ENCODE measurements at regions not wholly inside any gene's neighbourhood (a gene's known extent, or its start where the extent isn't known, plus 50 kb on each side); places are given as distances from the start of the nearest gene placed in this dataset.

DNA sequence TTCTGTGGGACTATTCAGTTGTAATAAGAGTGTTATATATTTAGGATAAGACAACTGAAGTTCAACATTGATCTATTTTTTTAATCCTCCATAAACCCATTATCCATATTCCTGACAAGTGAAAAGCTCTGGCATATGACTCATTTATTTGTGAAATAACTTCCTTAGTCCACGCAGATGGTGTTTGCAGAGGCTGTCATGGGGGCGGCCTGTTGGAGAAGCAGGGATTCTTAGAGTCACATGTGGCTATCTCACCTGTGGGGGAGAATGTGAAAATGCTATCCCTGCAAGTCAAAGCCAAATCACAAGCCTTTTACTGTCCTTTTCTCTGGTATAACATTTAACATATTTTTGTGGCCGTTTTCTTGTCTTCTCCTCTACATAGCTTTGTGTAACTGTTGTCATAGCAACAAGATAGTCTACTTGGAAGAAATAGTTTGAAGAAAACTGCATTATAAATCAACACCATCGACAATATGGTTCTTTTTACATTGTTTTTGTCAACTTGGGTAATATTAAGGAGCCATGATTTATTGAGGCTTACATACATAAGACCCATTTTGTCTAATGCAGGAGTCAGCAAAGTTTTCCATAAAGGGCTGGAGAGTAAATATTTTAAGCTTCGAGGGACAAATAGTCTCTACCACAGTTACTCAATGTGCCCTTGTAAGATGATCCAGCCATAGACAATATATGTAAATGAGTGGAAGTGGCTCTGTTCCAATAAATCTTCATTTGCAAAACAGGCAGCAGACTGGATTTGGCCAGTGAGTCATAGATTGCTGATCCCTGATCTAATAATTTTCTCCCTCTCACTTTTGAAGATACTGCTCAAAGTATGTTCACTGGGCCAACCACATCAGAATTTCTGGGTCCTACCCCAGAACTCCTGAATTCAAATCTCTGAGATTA is 395.0 kb downstream of the DTHD1 start:
- DNase-seq, result no peak
- no peak for TF ChIP-seq POLR2A (IDR thresholded peaks at IDR 0.05; ENCODE audit: low read length)
- no peak for TF ChIP-seq GATA1 (IDR thresholded peaks at IDR 0.05; ENCODE audit: low read depth, low read length)

DNA sequence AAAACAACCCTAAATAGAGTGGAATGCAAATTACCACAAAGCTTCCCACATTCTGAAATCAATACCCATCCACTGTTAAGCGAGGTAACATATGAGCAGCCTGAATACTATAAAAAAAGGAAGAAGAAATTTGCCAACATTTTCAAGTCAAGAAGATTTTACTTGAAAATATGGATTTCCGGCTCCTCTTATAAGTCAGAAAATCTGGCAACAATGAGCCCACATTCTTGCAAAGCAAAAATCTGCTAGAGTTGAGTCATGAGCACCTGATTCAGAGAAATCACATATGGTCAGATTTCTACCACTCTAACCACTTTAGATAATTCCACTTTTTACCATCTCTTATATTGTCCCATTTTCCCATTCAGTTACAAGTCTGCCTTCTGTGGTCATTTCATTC is 395.7 kb downstream of the DTHD1 start:
- no peak for TF ChIP-seq GATA1 (IDR thresholded peaks at IDR 0.05; ENCODE audit: low read depth, low read length)
- TF ChIP-seq POLR2A (IDR thresholded peaks at IDR 0.05; ENCODE audit: low read length), result no peak
- DNase-seq, result no peak

DNA sequence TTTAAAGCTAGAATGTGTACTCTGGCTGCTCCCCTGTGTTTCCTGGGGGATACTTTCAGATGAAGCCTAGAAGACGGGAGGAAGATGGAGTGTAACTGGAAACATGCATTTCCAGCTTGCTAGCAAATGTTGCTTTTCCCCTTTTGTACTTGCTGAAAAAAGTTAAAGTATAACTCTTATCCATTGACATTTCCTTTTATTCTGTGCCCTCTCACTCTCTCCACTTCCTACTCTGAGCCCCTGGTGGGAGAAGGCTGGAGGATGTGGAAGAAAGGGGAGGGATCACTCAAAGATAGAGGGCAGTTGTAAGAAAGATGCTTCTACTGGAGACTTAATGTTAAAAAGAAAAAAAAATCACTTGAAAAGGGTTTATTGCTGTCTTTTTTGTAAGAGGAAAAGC is 396.5 kb downstream of the DTHD1 start:
- no peak for DNase-seq
- no peak for TF ChIP-seq POLR2A (IDR thresholded peaks at IDR 0.05; ENCODE audit: low read length)
- no peak for TF ChIP-seq GATA1 (IDR thresholded peaks at IDR 0.05; ENCODE audit: low read depth, low read length)

DNA sequence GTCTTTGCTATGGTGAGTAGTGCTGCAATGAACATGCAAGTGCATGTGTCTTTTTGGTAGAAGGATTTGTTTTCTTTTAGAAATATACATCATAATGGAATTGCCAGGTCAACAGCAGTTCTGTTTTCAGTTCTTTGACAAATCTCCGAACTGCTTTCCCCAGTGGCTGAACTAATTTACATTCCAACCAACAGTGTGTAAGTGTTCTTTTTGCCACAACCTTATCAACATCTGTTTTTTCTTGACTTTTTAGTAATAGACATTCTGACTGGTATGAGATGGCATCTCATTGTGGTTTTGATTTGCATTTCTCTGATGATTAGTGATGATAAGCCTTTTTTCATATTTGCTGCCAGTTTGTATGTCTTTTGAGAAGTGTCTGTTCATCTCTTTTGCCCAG is 406.3 kb downstream of the DTHD1 start:
- no peak for TF ChIP-seq GATA1 (IDR thresholded peaks at IDR 0.05; ENCODE audit: low read depth, low read length)
- no peak for TF ChIP-seq POLR2A (IDR thresholded peaks at IDR 0.05; ENCODE audit: low read length)
- no peak for DNase-seq

DNA sequence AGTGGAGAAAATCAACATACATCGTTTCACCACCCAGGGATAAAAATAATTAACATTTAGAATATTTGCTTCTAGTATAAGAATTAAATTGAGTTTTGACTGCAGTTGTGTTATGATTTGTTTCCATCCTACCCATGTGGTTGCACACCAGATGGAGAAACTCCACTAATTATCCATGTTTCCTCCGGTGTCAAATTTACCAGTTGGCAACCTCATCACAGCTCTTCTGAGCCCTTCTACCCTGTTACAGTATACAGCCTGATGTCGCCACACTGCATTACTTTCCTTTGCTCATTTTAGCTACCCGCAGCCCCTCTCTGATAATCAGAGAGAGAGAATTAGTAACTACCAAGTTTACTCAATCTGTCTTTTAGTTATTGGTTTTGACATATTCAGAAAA is 411.2 kb downstream of the DTHD1 start:
- no peak for DNase-seq
- TF ChIP-seq GATA1 (IDR thresholded peaks at IDR 0.05; ENCODE audit: low read depth, low read length) (no peak), POLR2A (IDR thresholded peaks at IDR 0.05; ENCODE audit: low read length) (no peak)

DNA sequence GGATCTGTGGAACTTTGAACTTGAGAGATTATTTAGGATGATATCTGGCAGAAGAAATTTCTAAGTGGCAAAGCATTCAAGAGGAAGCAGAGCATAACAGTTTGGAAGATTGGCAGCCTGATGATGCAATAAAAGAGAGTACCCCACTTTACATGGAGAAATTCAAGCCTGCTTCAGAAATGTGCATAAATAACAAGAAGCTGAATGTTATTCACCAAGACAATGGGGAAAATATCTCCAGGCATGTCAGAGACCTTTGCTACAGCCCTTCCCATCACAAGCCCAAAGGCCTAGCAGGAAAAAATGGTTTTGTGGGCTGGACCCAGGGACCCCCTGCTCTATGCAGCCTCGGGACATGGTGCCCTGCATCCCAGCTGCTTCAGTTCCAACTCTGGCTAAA is 420.8 kb downstream of the DTHD1 start:
- DNase-seq, result no peak
- TF ChIP-seq GATA1 (IDR thresholded peaks at IDR 0.05; ENCODE audit: low read depth, low read length) (no peak), POLR2A (IDR thresholded peaks at IDR 0.05; ENCODE audit: low read length) (no peak)

DNA sequence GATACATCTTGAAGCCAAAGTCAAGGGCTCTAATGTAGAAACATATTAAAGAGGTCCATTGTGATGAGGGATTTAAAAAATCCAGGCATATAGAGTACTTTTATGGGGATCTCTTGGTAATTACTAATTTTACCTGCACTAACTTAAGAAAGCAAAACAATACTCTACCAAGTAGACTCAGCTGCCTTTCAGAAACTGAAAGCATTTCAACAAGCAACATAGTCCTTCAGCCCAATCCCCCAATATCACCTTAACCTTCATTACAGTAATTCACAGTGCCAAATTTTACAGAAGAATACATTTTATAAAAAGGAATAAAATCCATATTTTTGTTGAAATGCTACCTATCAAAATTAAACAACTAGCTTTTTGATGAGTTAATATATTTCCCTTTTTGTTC is 422.9 kb downstream of the DTHD1 start:
- no peak for DNase-seq
- TF ChIP-seq POLR2A (IDR thresholded peaks at IDR 0.05; ENCODE audit: low read length), result no peak
- no peak for TF ChIP-seq GATA1 (IDR thresholded peaks at IDR 0.05; ENCODE audit: low read depth, low read length)

DNA sequence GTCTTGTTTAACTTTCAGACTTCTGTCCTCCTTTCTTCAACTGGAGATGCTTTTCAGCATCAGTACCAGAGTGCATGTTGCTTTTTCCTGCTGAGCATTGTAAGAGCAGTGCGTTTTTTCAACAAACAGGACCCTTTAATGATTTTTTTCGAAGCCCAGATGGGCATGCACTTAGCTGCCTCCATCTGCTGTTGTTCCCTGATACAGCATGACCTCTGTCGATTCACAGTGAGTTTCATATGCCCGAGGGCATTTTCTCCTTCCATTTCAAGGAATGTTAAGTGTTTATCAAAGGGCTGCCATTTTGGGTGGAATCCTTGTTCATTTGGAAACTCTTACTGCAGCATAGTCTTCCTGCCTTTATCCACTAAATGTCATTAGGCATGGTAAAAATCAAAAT is 428.6 kb downstream of the DTHD1 start:
- DNase-seq, result no peak
- TF ChIP-seq POLR2A (IDR thresholded peaks at IDR 0.05; ENCODE audit: low read length), result no peak
- TF ChIP-seq GATA1 (IDR thresholded peaks at IDR 0.05; ENCODE audit: low read depth, low read length), result no peak

DNA sequence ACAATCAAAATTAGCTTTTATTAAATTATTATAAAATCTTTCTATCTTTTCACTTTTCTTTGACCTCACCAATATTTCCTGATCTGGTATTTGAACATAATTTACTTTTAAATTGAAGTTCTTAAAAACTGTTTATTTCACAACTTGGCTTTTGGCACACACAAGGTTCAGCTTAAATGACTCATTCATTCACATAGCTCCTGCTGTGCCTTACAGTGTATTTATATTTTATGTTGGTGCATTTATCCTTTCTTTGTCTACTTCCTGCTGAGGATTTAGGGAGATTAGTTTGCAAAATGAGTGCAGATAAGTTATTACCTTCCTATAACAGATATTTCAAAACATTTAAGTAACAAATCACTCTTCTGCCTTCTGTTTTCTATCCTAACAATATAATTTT is 430.6 kb downstream of the DTHD1 start:
- DNase-seq, result no peak
- no peak for TF ChIP-seq GATA1 (IDR thresholded peaks at IDR 0.05; ENCODE audit: low read depth, low read length)
- TF ChIP-seq POLR2A (IDR thresholded peaks at IDR 0.05; ENCODE audit: low read length), result no peak

DNA sequence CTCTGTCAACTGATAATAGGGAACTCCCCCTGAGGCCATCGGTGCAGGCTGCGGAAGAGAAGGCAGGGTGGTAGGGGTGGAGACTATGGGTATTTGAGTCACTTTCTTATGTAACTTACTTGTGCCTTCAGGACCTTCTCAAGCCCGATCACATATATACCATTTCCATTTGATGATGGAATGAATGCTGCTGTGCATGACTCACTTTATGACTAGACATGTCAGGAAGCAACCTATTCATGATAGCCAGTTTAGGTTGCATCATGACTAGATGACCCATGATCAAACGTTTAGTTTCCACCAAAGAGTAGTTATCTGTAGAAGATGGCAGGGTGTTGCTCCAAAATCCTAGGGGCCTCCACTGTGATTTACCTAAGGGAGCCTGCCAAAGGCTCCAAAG is 435.5 kb downstream of the DTHD1 start:
- no peak for DNase-seq
- TF ChIP-seq POLR2A (IDR thresholded peaks at IDR 0.05; ENCODE audit: low read length) (no peak), GATA1 (IDR thresholded peaks at IDR 0.05; ENCODE audit: low read depth, low read length) (no peak)

DNA sequence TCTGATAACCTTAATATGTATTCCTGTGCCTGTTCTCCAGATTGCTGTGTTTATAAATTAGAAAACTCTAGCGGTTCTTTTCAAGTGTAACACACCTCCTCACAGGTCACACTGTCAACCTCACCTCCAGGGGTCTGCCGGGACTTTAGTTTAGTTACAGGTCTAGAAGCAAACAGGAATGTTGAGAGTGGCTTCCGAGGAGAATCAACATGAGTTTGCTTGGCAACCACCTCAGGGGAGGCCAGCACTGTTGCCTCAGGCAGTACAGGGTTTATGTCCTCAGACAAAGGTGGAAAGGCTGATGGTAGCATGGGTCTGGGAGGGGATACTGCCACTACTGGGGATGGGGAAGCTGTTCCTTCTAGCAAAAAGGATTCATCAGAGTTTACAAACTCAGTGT is 438.0 kb downstream of the DTHD1 start:
- no peak for DNase-seq
- TF ChIP-seq GATA1 (IDR thresholded peaks at IDR 0.05; ENCODE audit: low read depth, low read length), result no peak
- TF ChIP-seq POLR2A (IDR thresholded peaks at IDR 0.05; ENCODE audit: low read length), result no peak

DNA sequence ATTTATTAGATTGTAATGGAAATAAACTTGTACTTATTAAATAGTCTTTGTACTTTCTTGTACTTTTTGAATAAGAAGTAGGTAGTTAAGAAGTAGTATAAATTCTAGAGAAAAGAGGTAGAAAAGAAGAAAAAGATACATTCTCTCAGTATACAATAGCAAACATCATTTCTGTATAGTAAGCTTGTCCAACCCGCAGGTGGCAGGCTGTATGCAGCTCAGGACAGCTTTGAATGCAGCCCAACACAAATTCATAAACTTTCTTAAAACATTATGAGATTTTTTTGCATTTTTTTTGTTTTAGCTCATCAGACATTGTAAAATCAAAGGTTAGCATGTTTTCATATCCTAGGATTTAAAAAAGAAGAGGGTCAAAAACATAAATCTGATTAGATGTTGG is 441.6 kb downstream of the DTHD1 start:
- TF ChIP-seq GATA1 (IDR thresholded peaks at IDR 0.05; ENCODE audit: low read depth, low read length) (no peak), POLR2A (IDR thresholded peaks at IDR 0.05; ENCODE audit: low read length) (no peak)
- no peak for DNase-seq

DNA sequence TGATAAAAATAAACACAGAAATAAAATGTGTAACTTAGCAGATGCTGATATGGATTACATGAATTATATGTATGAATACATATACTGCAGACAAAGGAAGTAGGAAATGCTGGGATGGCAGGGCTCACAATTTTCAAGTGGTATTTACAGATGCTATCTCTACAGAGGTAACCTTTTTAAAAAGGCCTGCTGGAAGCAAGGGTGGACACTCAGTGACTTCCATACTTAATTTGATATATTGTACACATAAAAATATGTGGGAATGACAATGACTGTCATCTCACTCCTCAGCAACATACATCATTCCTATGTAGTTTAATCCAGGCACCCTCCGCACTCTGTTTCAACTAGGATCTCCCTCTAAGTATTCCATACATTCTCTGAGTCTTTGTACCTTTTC is 452.9 kb downstream of the DTHD1 start:
- no peak for DNase-seq

DNA sequence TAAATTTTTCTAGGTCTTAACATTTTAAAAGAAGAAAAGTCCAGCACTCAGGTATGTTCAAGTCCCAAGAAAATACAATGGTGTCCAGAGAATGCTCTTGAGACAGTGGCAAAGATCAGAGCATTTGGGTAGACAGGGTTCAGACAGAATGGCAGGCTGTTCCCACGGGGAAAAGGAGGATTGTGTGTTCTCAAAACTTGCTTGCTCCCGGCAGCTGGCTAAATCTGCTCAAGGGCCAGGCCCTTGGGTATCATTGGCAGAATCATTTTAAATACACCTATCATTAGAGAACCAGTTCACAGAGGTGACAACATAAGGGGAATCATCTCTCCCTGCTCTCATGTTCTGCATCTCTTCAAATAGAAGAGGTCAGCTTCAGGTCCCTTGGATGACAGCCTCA is 456.3 kb downstream of the DTHD1 start:
- DNase-seq, result no peak
- TF ChIP-seq POLR2A (IDR thresholded peaks at IDR 0.05; ENCODE audit: low read length) (no peak), GATA1 (IDR thresholded peaks at IDR 0.05; ENCODE audit: low read depth, low read length) (no peak)

More for the DNA sequence above, 452.9 kb downstream of the DTHD1 start:
- TF ChIP-seq GATA1 (IDR thresholded peaks at IDR 0.05; ENCODE audit: low read depth, low read length), result no peak

DNA sequence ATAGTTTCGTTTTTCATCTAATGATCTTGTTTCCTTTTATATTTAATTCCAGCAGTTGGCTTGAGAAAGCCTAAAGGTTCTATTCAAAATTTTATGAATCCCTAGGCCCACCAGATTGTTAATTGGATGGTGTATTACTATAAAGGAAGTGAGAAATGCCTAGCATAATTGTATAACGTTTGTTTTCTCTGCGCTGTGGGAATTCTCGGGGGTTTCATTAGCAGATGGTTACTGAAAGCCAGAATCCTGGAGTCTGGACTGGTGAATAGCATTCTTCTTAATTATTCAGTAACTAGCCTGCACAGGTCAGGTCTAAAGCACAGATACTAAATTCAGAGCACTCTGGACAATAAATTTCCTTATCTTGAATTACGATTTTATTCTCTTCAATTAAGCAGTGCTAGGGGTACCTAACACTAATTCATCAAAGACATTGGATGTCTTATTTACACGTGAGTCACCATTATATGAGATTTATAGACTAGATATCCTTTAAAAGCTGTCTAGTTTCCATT is 459.4 kb downstream of the DTHD1 start:
- TF ChIP-seq GATA1 (IDR thresholded peaks at IDR 0.05; ENCODE audit: low read depth, low read length) (no peak), POLR2A (IDR thresholded peaks at IDR 0.05; ENCODE audit: low read length) (no peak)
- DNase-seq, result no peak
